Esophagus mucosa (tissue), 1 donor: ENCODE measurements at regions not wholly inside any gene's neighbourhood (a gene's known extent, or its start where the extent isn't known, plus 50 kb on each side); places are given as distances from the start of the nearest gene placed in this dataset.
"Not testable (repeated sequence)": the region's sequence is repeated elsewhere in the genome, so short reads cannot be mapped to it uniquely, and the experiment has no call there.

ENCODE experiments used
- ATAC-seq: fragments of 200-7000 bp; cut with Tn5 transposase; one replicate; pipeline ENCODE4 v1.9.1; 2020
- donor health status: DM: yes; HTN: yes; CAD: no.

- no peak for ATAC-seq
Measured at GRCh38 chr6:8175046-8175777, 72.9 kb upstream of the EEF1E1 start.

- no peak for ATAC-seq
Measured at GRCh38 chr6:8174571-8174970, 72.2 kb upstream of the EEF1E1 start.

- no peak for ATAC-seq
Measured at GRCh38 chr6:8172530-8172929, 70.2 kb upstream of the EEF1E1 start.

DNA sequence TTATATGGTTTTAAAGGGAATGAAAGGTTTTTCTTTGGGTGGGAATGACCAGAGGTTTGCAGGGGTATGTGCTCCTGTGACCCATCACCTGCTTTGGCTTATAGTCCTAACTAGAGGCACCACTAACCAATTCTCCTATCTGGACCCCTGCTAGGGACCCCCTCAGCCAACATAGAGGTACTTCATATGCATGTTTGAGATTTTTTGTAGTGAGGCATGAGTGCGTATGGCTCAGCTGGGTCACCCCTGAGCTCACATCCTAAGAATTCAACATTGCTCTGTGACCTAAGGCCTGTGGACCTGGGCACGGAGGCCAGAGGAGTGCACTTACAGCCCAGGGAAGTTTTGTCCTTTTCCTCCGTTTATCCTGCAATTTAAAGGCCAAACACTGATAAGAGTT is 68.4 kb upstream of the EEF1E1 start:
- ATAC-seq = no peak

- ATAC-seq = no peak
Measured at GRCh38 chr6:8170245-8170644, 67.9 kb upstream of the EEF1E1 start.

- ATAC-seq = no peak
Measured at GRCh38 chr6:8166156-8166555, 63.8 kb upstream of the EEF1E1 start.

GRCh38 chr6:8165008-8165407 is 62.7 kb upstream of the EEF1E1 start:
- not testable (repeated sequence) for ATAC-seq

GRCh38 chr6:8164281-8164680 is 61.9 kb upstream of the EEF1E1 start:
- not testable (repeated sequence) for ATAC-seq

DNA sequence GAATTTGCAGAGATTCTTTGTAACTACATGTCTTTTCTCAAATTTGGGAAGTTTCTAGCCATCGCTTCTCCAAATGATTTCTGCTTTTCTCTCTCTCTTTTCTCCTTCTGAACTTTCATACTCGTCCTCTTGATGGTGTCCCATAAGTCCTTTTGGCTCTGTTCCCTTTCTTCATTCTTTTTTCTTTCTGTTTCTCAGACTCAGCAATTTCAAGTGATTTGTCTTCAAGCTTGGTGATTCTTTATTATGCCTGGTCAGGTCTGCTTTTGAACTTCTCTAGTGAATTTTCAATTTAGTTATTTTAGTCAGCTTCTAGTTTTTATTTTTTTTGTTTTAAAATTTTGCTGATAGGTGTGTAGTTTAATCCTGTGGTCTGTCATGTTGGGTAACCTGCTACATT is 57.6 kb upstream of the EEF1E1 start:
- ATAC-seq = no peak

- ATAC-seq = no peak
Measured at GRCh38 chr6:8157839-8158238, 55.5 kb upstream of the EEF1E1 start.

GRCh38 chr6:8155259-8156012 is 53.1 kb upstream of the EEF1E1 start:
- no peak for ATAC-seq
